ENCODE measurements at regions not wholly inside any gene's neighbourhood (a gene's known extent, or its start where the extent isn't known, plus 50 kb on each side); places are given as distances from the start of the nearest gene placed in this dataset.

DNA sequence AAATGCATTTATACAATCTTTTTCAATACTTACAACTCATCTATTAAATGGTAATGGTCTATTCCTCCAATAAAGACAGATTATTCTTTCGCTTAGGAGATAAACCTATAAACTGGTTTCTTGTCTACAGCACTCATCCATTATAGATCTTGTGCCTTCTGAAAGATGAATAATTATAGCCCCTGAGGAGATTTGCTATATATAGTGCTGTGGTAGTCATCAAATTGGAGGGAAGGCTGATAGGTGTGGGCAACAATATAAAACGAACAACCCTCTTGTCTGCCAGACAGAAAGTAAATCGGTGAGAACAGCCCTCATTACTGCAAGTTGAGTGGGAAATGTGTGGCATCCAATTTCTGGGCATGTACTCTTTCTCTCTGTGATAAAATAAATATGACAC, 292.5 kb upstream of the CNR1 start:
- H3K9ac ChIP-seq (ENCODE audit: extremely low read depth, low read length, poor library complexity, severe bottlenecking): no peak overlapping the region
- TF ChIP-seq CTCF (conservative IDR thresholded peaks at IDR 0.05): no peak
- H3K27ac ChIP-seq (ENCODE audit: low read depth, low read length): no peak overlapping the region

GRCh38 chr6:88456221-88456859, 290.2 kb upstream of the CNR1 start:
- Histone ChIP-seq H3K9me3 (ENCODE audit: control insufficient read depth, low read length) (no peaks in the 10 kb centered on the region), H3K4me1 (ENCODE audit: control insufficient read depth, insufficient read depth, low read length) (no peaks in the 10 kb centered on the region), H3K4me3 (ENCODE audit: low read length) (no peak overlapping the region), H3K27ac (ENCODE audit: low read depth, low read length) (no peak overlapping the region), H3K36me3 (ENCODE audit: control insufficient read depth, insufficient read depth, low read length) (no peaks in the 10 kb centered on the region), H3K27me3 (ENCODE audit: control insufficient read depth, insufficient read depth, low read length, poor library complexity, severe bottlenecking) (no peaks in the 10 kb centered on the region), H3K9ac (ENCODE audit: extremely low read depth, low read length, poor library complexity, severe bottlenecking) (no peak overlapping the region)
- no peaks in the 10 kb centered on the region for H3K27me3 Mint-ChIP-seq (ENCODE audit: insufficient read depth)
- no peak for TF ChIP-seq CTCF (conservative IDR thresholded peaks at IDR 0.05)
- H3K27ac Mint-ChIP-seq: no peak overlapping the region
- DNase-seq: no peak
- H3K36me3 Mint-ChIP-seq (ENCODE audit: low read depth): no peaks in the 10 kb centered on the region
- no peak overlapping the region for H3K4me3 Mint-ChIP-seq
- WGBS, 2 experiments (ENCODE audit: insufficient coverage in 1 of 2, insufficient read length in 1 of 2): 90% methylated on average over 1 of the region's 1 CpG; no CpG with 5 or more reads in 1 of the 2 experiments
- no peaks in the 10 kb centered on the region for H3K9me3 Mint-ChIP-seq
- H3K4me1 Mint-ChIP-seq: no peaks in the 10 kb centered on the region

More for the DNA sequence above, 292.5 kb upstream of the CNR1 start:
- H3K4me3 ChIP-seq (ENCODE audit: low read length): no peak overlapping the region
- H3K27me3 ChIP-seq (ENCODE audit: control insufficient read depth, insufficient read depth, low read length, poor library complexity, severe bottlenecking): no peaks in the 10 kb centered on the region
- H3K9me3 Mint-ChIP-seq: peaks cover 6% of the 10 kb centered on the region
- no peak for DNase-seq
- no peak overlapping the region for H3K27ac Mint-ChIP-seq
- no peaks in the 10 kb centered on the region for H3K36me3 ChIP-seq (ENCODE audit: control insufficient read depth, insufficient read depth, low read length)
- WGBS, 2 experiments (ENCODE audit: insufficient coverage in 1 of 2, insufficient read length in 1 of 2): 95 to 100% methylated on average over 1 to 3 of the region's 3 CpGs
- no peak overlapping the region for H3K4me3 Mint-ChIP-seq
- no peaks in the 10 kb centered on the region for H3K4me1 ChIP-seq (ENCODE audit: control insufficient read depth, insufficient read depth, low read length)
- H3K27me3 Mint-ChIP-seq (ENCODE audit: insufficient read depth): no peaks in the 10 kb centered on the region
- H3K9me3 ChIP-seq (ENCODE audit: control insufficient read depth, low read length): no peaks in the 10 kb centered on the region
- H3K4me1 Mint-ChIP-seq: no peaks in the 10 kb centered on the region
- no peaks in the 10 kb centered on the region for H3K36me3 Mint-ChIP-seq (ENCODE audit: low read depth)

GRCh38 chr6:88455317-88455716, 289.2 kb upstream of the CNR1 start:
- DNase-seq: no peak
- Histone ChIP-seq H3K4me1 (ENCODE audit: control insufficient read depth, insufficient read depth, low read length) (no peaks in the 10 kb centered on the region), H3K27ac (ENCODE audit: low read depth, low read length) (no peak overlapping the region), H3K4me3 (ENCODE audit: low read length) (no peak overlapping the region), H3K9ac (ENCODE audit: extremely low read depth, low read length, poor library complexity, severe bottlenecking) (no peak overlapping the region), H3K27me3 (ENCODE audit: control insufficient read depth, insufficient read depth, low read length, poor library complexity, severe bottlenecking) (no peaks in the 10 kb centered on the region), H3K9me3 (ENCODE audit: control insufficient read depth, low read length) (no peaks in the 10 kb centered on the region), H3K36me3 (ENCODE audit: control insufficient read depth, insufficient read depth, low read length) (no peaks in the 10 kb centered on the region)
- H3K27ac Mint-ChIP-seq: no peak overlapping the region
- no peaks in the 10 kb centered on the region for H3K4me1 Mint-ChIP-seq
- H3K9me3 Mint-ChIP-seq: no peaks in the 10 kb centered on the region
- 87 to 91% methylated on average over 3 of the region's 3 CpGs for WGBS, 2 experiments (ENCODE audit: insufficient coverage in 1 of 2, insufficient read length in 1 of 2)
- no peaks in the 10 kb centered on the region for H3K36me3 Mint-ChIP-seq (ENCODE audit: low read depth)
- H3K4me3 Mint-ChIP-seq: no peak overlapping the region
- TF ChIP-seq CTCF (conservative IDR thresholded peaks at IDR 0.05): no peak
- H3K27me3 Mint-ChIP-seq (ENCODE audit: insufficient read depth): no peaks in the 10 kb centered on the region

Measured in endodermal cell (in vitro differentiated cells).